HG02870 (cell line): ENCODE measurements at regions not wholly inside any gene's neighbourhood (a gene's known extent, or its start where the extent isn't known, plus 50 kb on each side); places are given as distances from the start of the nearest gene placed in this dataset.
A peak's percentile ranks its signal among the peaks of the same experiment; 100 is the strongest.

Experiments used
- ATAC-seq: cut with Tn5 transposase; IDR thresholded peaks from one replicate; pipeline ENCODE4 v1.9.1; 2021; ENCODE audit warnings: mild to moderate bottlenecking, moderate library complexity; ENCODE audit not compliant: unreplicated experiment

- ATAC-seq, result no peak
Observed at GRCh38 chr6:24043848-24044247, 82.2 kb upstream of the NRSN1 start.

GRCh38 chr6:24051942-24052589 is 73.9 kb upstream of the NRSN1 start:
- no peak for ATAC-seq

- ATAC-seq, result no peak
Observed at GRCh38 chr6:24052590-24052961, 73.4 kb upstream of the NRSN1 start.

GRCh38 chr6:24053057-24053456 is 73.0 kb upstream of the NRSN1 start:
- ATAC-seq, result no peak

GRCh38 chr6:24054388-24054787 is 71.6 kb upstream of the NRSN1 start:
- ATAC-seq, result no peak

- ATAC-seq, result no peak
Observed at GRCh38 chr6:24056567-24056966, 69.4 kb upstream of the NRSN1 start.

GRCh38 chr6:24057030-24057429 is 69.0 kb upstream of the NRSN1 start:
- ATAC-seq, result no peak

GRCh38 chr6:24060982-24061754 is 64.8 kb upstream of the NRSN1 start:
- ATAC-seq, result peak; percentile 99

GRCh38 chr6:24064106-24064505 is 61.9 kb upstream of the NRSN1 start:
- ATAC-seq, result no peak

GRCh38 chr6:24064832-24065231 is 61.2 kb upstream of the NRSN1 start:
- no peak for ATAC-seq

- no peak for ATAC-seq
Observed at GRCh38 chr6:24069526-24069925, 56.5 kb upstream of the NRSN1 start.

- ATAC-seq, result peak; percentile 46
Observed at GRCh38 chr6:24072038-24072746, 53.8 kb upstream of the NRSN1 start.

- no peak for ATAC-seq
Observed at GRCh38 chr6:24076011-24076410, 50.0 kb upstream of the NRSN1 start.
